Fibroblast of the conjunctiva (primary cell): ENCODE measurements at regions not wholly inside any gene's neighbourhood (a gene's known extent, or its start where the extent isn't known, plus 50 kb on each side); places are given as distances from the start of the nearest gene placed in this dataset.
"Not testable (repeated sequence)": the region's sequence is repeated elsewhere in the genome, so short reads cannot be mapped to it uniquely, and the experiment has no call there.

Source experiments
- DNase-seq: peaks from one replicate; pipeline ENCODE4 v3.0.0-alpha.2; 2010; ENCODE audit warnings: low read depth

- peak; percentile 27 for DNase-seq
Measured at GRCh38 chr20:33908336-33908735, 85.4 kb upstream of the RALY start.

DNA sequence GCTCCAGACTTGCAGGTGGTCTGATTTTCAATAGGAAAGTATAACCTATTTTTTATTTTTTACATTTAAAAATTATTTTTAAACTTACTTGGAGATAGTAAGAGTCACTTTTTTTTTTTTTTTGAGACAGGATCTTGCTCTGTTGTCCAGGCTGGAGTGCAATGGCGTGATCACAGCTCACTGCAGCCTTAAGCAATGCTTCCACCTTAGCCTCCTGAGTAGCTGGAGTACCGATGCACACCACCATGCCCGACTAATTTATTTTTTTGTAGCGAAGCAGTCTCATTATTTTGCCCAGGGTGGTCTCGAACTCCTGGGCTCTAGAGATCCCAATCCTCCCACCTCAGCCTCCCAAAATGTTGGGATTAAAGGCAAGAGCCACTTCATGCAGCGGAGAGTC is 84.8 kb upstream of the RALY start:
- no peak for DNase-seq

DNA sequence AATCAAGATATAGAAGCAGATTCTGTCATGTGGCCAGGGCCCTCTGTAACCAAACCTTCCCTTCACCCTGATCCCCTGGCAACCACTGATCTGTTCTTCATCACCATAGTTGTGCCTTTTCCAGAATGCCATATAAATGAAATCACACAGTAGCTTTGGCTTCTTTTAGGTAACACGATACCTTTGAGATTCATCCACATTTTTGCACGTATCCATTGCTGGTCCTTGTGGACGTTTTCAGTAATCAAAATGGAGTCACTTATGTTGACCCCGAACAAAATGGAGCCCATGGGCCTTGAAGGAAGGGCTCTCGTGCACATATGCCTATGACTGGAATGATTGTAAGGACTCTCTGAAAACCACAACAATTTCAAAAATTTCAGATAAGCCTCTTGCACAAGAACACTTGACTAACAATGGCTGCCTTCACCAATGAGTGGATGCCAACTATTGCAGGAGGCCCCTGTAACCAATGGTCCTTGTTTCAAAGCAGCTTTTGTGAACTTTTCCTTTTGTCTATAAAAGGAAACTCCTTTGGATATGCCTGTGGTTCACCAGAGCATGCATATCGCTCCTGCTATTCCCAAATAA is 84.3 kb upstream of the RALY start:
- peak; percentile 90 for DNase-seq

DNA sequence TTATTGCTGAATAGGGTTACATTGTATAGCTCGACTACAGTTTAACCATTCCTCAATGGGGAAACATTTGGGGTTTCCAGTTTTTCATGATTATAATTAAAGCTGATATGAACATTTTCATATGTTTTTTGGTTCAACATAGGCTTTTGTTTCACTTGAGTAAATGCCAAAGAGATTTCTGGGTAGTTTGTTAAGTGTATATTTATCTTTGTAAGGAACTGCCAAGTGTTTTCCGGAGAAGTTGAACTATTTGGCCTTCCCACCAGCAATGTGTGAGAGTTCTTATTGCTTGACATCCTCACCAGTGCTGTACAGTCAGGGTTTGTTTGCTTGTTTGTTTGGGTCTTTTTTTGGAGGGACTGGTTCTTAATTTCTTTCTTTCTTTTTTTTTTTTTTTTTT is 83.7 kb upstream of the RALY start:
- peak; percentile 46 for DNase-seq

DNA sequence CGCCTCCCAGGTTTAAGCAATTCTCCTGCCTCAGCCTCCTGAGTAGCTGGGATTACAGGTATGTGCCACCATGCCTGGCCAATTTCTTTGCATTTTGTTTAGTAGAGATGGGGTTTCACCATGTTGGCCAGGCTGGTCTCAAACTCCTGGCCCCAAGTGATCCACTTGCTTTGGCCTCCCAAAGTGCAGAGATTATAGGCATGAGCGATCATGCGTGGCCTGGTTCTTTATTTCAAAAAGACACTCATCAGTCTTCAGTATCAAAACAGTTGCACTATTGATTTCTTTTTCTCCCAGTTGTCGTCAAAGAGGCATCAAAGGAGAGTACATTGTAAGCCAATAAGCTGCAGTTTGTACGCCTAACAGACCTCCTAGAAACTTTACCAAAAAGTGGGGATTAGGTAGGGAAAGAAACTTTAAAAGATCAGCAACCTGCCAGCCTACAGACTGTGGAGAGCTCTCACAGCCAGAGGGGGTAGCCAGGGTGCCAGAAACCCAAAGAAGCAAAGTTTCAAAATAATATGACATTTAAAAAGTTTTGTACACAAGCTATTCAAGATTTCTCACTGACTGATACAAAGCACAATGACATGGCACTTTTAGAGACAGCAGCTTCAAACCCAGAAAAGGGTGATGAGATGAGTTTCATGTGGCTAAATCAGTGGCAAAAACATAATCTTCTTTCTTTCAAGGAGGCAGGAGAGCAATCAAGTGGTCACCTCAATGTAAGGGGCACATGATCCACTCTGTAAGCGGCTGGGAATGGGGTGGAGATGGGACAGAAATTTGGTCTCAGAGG is 83.0 kb upstream of the RALY start:
- no peak for DNase-seq

- no peak for DNase-seq
Measured at GRCh38 chr20:33914919-33915318, 78.8 kb upstream of the RALY start.

DNA sequence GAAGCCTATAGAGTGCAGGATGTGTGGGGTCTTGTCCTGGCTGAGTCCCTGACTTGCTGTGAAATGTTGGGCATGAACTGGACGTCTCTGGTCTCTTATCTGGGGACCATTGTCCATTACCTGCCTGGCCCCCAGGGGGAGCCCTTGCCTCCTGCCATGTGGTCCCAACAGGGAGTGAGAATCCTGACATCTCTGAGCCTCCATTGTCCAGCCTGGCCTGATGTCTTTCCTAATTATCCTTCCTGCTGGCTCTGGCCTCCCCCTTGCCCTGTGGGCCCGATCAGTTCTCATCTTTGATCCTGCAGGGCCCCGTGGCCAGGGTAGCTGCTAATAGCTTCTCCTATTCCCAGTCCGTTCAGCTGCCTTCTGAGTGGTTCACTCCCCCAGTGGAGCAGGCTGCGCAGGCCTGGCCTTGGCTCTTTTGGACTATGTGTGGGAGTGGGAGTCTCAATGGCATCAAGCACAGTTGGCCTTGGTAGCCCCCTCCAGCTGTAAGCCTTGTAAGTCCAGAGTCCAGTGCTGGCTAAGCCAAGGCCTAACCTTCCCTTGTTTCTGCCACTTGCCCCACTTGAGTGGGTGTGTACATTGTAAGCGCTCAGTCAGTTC is 77.9 kb upstream of the RALY start:
- no peak for DNase-seq

DNA sequence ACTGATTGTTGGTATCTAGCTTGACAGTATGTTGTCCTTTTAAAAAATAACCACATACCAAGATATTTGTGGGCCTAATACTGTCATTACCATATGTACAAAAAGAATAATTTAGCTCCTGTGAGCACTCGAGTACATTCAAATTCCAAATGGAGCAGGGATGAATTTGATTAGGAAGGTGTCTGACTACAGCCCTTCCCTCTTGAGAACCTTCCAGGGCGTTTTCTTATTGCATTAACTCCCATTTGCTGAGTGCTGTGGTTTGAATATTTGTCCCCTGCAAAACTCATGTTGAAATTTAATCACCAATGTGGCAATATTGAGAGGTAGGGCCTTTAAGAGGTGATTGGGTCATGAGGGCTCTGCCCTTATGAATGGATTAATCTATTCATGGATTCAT is 76.9 kb upstream of the RALY start:
- DNase-seq = no peak

- DNase-seq = no peak
Measured at GRCh38 chr20:33917831-33918525, 75.7 kb upstream of the RALY start.

GRCh38 chr20:33918662-33919061 is 75.0 kb upstream of the RALY start:
- DNase-seq = no peak

DNA sequence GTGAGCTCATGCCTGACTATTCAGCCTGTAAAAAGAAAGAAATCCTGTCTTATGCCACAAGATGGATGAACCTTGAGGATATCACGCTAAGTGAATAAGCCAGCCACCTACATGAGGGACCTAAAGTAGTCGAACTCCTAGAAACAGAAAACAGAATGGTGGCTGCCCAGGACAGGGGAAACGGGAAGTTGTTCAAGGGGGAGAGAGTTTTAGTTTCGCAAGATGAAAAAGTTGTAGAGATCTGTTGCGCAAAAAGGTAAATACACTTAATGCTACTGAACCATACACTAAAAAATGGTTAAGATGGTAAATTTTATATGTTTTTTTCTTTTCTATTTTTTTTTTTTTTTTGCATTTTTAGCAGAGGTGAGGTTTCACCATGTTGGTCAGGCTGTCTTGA is 74.1 kb upstream of the RALY start:
- DNase-seq = no peak

- no peak for DNase-seq
Measured at GRCh38 chr20:33922224-33922623, 71.5 kb upstream of the RALY start.

DNA sequence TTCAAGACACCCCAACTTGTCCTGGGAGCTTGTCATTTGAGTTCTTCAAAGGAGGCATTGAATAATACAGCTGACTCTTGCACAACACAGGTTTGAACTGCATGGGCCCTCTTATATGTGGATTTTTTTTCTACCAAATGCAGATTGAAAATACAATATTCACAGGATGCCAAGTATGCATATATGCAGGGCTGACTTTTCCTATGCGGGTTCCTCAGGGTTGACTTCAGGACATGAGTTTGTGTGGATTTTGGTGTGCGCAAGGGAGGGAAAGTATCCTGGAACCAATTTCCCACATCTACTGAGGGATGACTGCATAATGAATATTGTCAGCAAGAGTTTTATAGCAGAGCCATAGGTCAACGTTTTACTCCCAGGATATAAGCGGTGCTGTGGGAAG is 70.0 kb upstream of the RALY start:
- no peak for DNase-seq

- no peak for DNase-seq
Measured at GRCh38 chr20:33925867-33926266, 67.8 kb upstream of the RALY start.

DNA sequence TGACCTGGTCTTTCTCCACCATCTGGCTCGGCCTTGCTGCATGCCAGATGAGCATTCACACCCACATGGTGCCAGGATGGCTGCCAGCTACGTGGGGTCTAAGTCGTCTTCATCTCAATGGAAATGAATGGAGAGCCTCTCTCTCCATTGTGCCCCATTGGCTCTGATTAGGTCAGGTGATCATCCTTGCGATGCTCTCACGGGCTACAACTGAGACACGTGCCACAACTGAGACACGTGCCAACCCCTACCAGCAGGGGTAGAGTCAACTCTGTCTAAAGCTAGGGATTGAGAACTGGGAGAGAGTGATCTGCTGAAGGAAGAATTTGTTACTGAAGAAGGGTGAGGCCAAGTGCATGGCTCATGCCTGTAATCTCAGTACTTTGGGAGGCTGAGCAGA is 67.3 kb upstream of the RALY start:
- no peak for DNase-seq

DNA sequence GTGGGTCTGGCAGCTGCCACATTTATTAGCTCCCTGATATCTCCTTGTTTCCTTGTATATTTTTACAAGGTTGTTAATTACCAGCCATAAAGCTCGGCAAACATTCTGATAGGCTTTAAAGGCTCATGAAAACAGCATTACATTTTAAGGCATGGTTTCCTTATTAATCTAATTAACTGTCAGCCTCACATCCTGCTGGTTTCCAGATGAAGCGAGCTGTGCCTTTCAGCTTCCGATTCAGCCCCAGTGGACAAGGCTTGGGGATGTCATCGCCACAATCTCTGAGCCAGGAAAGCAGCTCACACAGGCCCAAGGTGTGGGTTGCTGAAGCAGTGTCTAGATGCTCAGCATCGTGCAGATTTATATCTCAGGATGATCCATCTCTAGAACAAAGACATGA is 66.0 kb upstream of the RALY start:
- no peak for DNase-seq

GRCh38 chr20:33929917-33930316 is 63.8 kb upstream of the RALY start:
- no peak for DNase-seq

GRCh38 chr20:33933469-33933909 is 60.2 kb upstream of the RALY start:
- peak; percentile 38 for DNase-seq

DNA sequence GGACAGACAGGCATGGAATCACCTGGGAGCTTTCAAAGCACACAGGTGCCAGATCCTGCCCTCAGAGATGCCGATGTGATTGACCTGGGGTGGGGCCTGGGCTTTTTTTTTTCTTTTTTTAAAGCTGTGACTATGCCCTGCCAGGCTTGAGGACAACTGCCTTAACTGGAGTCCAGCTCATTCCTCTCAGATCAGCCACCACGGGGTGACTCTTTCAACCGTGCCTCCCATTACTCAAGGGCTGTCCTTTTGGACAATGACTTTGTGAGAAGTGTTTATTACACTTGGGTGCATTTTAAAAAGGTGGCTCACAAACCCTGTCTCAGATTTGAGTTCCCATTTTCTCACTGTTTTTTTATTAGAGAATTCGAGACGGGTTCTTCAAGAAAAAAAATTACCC is 57.1 kb upstream of the RALY start:
- no peak for DNase-seq

- DNase-seq = not testable (repeated sequence)
Measured at GRCh38 chr20:33939031-33939430, 54.7 kb upstream of the RALY start.

DNA sequence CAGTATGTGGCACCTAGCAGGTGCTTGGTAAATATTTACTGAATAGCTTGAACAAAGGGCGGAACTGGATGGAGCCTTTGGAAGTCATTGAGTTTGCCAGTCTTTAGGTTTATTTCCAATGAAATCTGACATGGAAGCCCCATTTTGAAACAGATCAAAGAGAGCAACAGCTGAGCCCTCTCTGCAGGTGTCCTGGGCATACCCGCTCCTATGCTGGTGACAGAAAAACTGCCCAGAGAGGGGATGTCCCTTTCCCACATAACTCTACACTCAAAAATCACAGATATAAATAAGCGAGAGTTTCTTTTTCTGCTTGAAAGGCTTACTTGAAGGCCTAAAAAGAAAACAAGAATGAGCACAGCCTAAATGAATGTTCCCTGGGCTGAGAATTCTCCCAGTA is 53.0 kb upstream of the RALY start:
- DNase-seq = no peak
